Adrenal gland (tissue), 9 donors: ENCODE measurements at regions not wholly inside any gene's neighbourhood (a gene's known extent, or its start where the extent isn't known, plus 50 kb on each side); places are given as distances from the start of the nearest gene placed in this dataset.

Source experiments
- DNase-seq, 7 donors: peaks; one replicate each; pipeline ENCODE4 v3.0.0-alpha.2; 2019 to 2020
- H3K27ac ChIP-seq, 5 donors: fragments of 200-600 bp; sonication (generic) in 4 of 5; 1 replicate in 3 of 5; 2 replicates in 2 of 5; pipeline versions ENCODE4 v1.5.1 to v1.8.0; 2016 to 2020; ENCODE audit warnings: mild to moderate bottlenecking in 1 of 5
- H3K27me3 ChIP-seq: fragments of 200-600 bp; 2 replicates; pipeline ENCODE4 v1.8.0; 2021
- H3K36me3 ChIP-seq, 2 donors: fragments of 200-600 bp; replicated peaks in 1 of 2; 1 replicate in 1 of 2; 2 replicates in 1 of 2; pipeline versions ENCODE4 v1.5.1 to v1.8.0; 2018 to 2022
- H3K4me1 ChIP-seq, 2 donors: fragments of 200-600 bp; replicated peaks in 1 of 2; 1 replicate in 1 of 2; 2 replicates in 1 of 2; pipeline versions ENCODE4 v1.5.1 to v1.8.0; 2018 to 2021
- H3K4me3 ChIP-seq, 4 donors: fragments of 200-600 bp; sonication (generic) in 3 of 4; one replicate each; pipeline ENCODE4 v1.5.1; 2016 to 2018
- H3K9me3 ChIP-seq, 3 donors: fragments of 200-600 bp; sonication (generic) in 1 of 3; replicated peaks in 1 of 3; 1 replicate in 2 of 3; 2 replicates in 1 of 3; pipeline versions ENCODE4 v1.5.1 to v1.8.0; 2016 to 2021
- CTCF ChIP-seq, 6 experiments: fragments of 450-650 bp in 4 of 6; fragments of 200-600 bp in 2 of 6; sonication (generic) in 1 of 6; IDR thresholded peaks; 1 replicate in 5 of 6; 2 replicates in 1 of 6; pipeline versions ENCODE4 v1.5.1 to v1.8.0; 2016 to 2021; ENCODE audit warnings: antibody characterized with exemption in 6 of 6, mild to moderate bottlenecking in 2 of 6, moderate library complexity in 1 of 6
- POLR2A ChIP-seq, 2 donors: fragments of 450-650 bp; IDR thresholded peaks; one replicate each; pipeline ENCODE4 v1.6.1; 2017; ENCODE audit warnings: antibody characterized with exemption in 2 of 2, mild to moderate bottlenecking in 2 of 2, moderate library complexity in 1 of 2
- WGBS, 4 donors: extraction: QIAGEN DNeasy Blood & Tissue Kit in 2 of 4; methylation state at CpG; one replicate each; pipeline versions ENCODE4 v1.1.5 to v1.1.7; 2013 to 2017; 5-methylcytosine and 5-hydroxymethylcytosine counted together
- intact Hi-C, 2 donors: fragments of 100-400 bp; cut with DNase I; formaldehyde crosslinking; loops; one replicate each; pipeline versions ENCODE4 v1.14.1 to v1.15.0; 2022 to 2023
- donor health status: healthy with polysubstance abuse.
- donor health status: Bipolar disorder and iron deficiency.
- donor health status: DM: yes; HTN: yes; CAD: no.
- donor health status: DM: no; HTN: no; CAD: no.
- donor health status: DM: no; HTN: no; CAD: no.

GRCh38 chr1:4268262-4268888, 368.3 kb upstream of the C1orf174 start:
- DNase-seq = no peak

GRCh38 chr1:4268889-4269284, 368.8 kb upstream of the C1orf174 start:
- no peaks in the 10 kb centered on the region for H3K9me3 ChIP-seq
- TF ChIP-seq CTCF (IDR thresholded peaks at IDR 0.05) = no peak
- no peak for TF ChIP-seq POLR2A (IDR thresholded peaks at IDR 0.05)
- 70 to 77% (median 76%) methylated on average over 9 of the region's 9 CpGs for WGBS, 4 donors
- no peak overlapping the region for H3K4me3 ChIP-seq
- no peak overlapping the region for H3K27ac ChIP-seq
- no peaks in the 10 kb centered on the region for H3K36me3 ChIP-seq
- DNase-seq = no peak
- H3K4me1 ChIP-seq = no peaks in the 10 kb centered on the region
- no peaks in the 10 kb centered on the region for H3K27me3 ChIP-seq
- intact Hi-C loops = no loop called here

More at GRCh38 chr1:4268262-4268888, 368.3 kb upstream of the C1orf174 start:
- 79 to 83% (median 80%) methylated on average over 13 to 15 of the region's 15 CpGs for WGBS, 4 donors
- Histone ChIP-seq H3K36me3 (no peaks in the 10 kb centered on the region), H3K27me3 (no peaks in the 10 kb centered on the region), H3K9me3 (no peaks in the 10 kb centered on the region), H3K27ac (no peak overlapping the region), H3K4me3 (no peak overlapping the region), H3K4me1 (no peaks in the 10 kb centered on the region)
- no peak for TF ChIP-seq POLR2A (IDR thresholded peaks at IDR 0.05)
- no peak for TF ChIP-seq CTCF (IDR thresholded peaks at IDR 0.05)
- intact Hi-C loops = no loop called here

GRCh38 chr1:4269330-4269729, 369.3 kb upstream of the C1orf174 start:
- TF ChIP-seq POLR2A (IDR thresholded peaks at IDR 0.05) (no peak), CTCF (IDR thresholded peaks at IDR 0.05) (no peak)
- Histone ChIP-seq H3K27ac (no peak overlapping the region), H3K4me3 (no peak overlapping the region), H3K4me1 (no peaks in the 10 kb centered on the region), H3K9me3 (no peaks in the 10 kb centered on the region), H3K36me3 (no peaks in the 10 kb centered on the region), H3K27me3 (no peaks in the 10 kb centered on the region)
- WGBS, 4 donors = 71 to 80% (median 76%) methylated on average over 7 of the region's 7 CpGs
- intact Hi-C loops = no loop called here
- no peak for DNase-seq

DNA sequence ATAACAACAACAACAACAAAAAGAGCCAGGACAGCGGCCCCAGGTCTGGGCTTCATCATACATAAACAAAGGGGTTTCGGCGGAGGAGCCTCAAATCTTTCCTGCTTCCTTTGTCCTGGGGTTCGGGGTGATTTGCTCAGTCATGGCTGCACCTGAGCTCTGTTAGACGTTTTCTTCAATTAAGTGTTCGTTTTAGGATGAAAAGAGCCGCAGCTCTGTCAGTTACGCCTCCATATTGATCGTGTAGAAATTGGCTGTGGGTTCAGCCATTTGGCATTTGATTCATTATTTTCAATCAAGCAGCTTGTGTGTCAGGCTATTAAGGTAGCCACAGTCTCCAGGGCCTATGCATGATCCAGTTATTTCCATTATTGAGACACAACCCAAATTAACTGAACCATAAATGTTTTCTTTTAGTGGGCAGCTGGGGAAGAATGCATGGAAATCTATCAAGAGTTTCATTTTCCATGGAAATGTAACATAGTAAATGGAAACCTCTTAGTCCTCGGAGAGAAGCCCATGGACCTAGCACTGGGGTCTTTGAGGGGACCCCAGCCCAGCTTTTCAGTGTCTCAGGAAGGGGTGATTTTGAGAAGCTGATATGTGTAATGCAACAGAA, 370.0 kb upstream of the C1orf174 start:
- no peak for DNase-seq
- no peaks in the 10 kb centered on the region for H3K9me3 ChIP-seq
- no peak overlapping the region for H3K27ac ChIP-seq
- no peaks in the 10 kb centered on the region for H3K4me1 ChIP-seq
- intact Hi-C loops = no loop called here
- WGBS, 4 donors = 73 to 84% (median 79%) methylated on average over 10 of the region's 10 CpGs
- no peaks in the 10 kb centered on the region for H3K36me3 ChIP-seq
- H3K27me3 ChIP-seq = peaks cover under 1% of the 10 kb centered on the region
- no peak overlapping the region for H3K4me3 ChIP-seq
- TF ChIP-seq CTCF (IDR thresholded peaks at IDR 0.05) = no peak
- TF ChIP-seq POLR2A (IDR thresholded peaks at IDR 0.05) = no peak
